HG03060 (cell line): ENCODE measurements at regions not wholly inside any gene's neighbourhood (a gene's known extent, or its start where the extent isn't known, plus 50 kb on each side); places are given as distances from the start of the nearest gene placed in this dataset.

Source experiments
- ATAC-seq: cut with Tn5 transposase; IDR thresholded peaks from one replicate; pipeline ENCODE4 v1.9.1; 2021; ENCODE audit warnings: low read depth, moderate number of reproducible peaks; ENCODE audit not compliant: unreplicated experiment

- ATAC-seq: no peak
Measured at GRCh38 chr15:69574506-69574905, 121.9 kb downstream of the RPLP1 start.

- no peak for ATAC-seq
Measured at GRCh38 chr15:69575387-69575786, 122.8 kb downstream of the RPLP1 start.

- ATAC-seq: no peak
Measured at GRCh38 chr15:69576035-69576526, 123.5 kb downstream of the RPLP1 start.

- ATAC-seq: no peak
Measured at GRCh38 chr15:69576948-69577351, 124.3 kb downstream of the RPLP1 start.

GRCh38 chr15:69577397-69577796, 124.8 kb downstream of the RPLP1 start:
- ATAC-seq: no peak

- ATAC-seq: no peak
Measured at GRCh38 chr15:69578252-69578651, 125.6 kb downstream of the RPLP1 start.

- ATAC-seq: no peak
Measured at GRCh38 chr15:69578787-69579583, 126.4 kb downstream of the RPLP1 start.

- no peak for ATAC-seq
Measured at GRCh38 chr15:69579950-69580618, 127.5 kb downstream of the RPLP1 start.

GRCh38 chr15:69583626-69584025, 131.0 kb downstream of the RPLP1 start:
- ATAC-seq: no peak

GRCh38 chr15:69585937-69586336, 133.3 kb downstream of the RPLP1 start:
- ATAC-seq: no peak

- ATAC-seq: no peak
Measured at GRCh38 chr15:69586721-69587120, 134.1 kb downstream of the RPLP1 start.

GRCh38 chr15:69587723-69588426, 135.3 kb downstream of the RPLP1 start:
- no peak for ATAC-seq

GRCh38 chr15:69590201-69590710, 137.6 kb downstream of the RPLP1 start:
- no peak for ATAC-seq

- no peak for ATAC-seq
Measured at GRCh38 chr15:69590932-69591524, 138.4 kb downstream of the RPLP1 start.

GRCh38 chr15:69591905-69592508, 139.4 kb downstream of the RPLP1 start:
- no peak for ATAC-seq

GRCh38 chr15:69592954-69593353, 140.3 kb downstream of the RPLP1 start:
- ATAC-seq: no peak

- no peak for ATAC-seq
Measured at GRCh38 chr15:69593488-69593887, 140.9 kb downstream of the RPLP1 start.

GRCh38 chr15:69593981-69594966, 141.7 kb downstream of the RPLP1 start:
- ATAC-seq: no peak
